DOHH2 (cell line): ENCODE measurements at regions not wholly inside any gene's neighbourhood (a gene's known extent, or its start where the extent isn't known, plus 50 kb on each side); places are given as distances from the start of the nearest gene placed in this dataset.

Source experiments
- H3F3A ChIP-seq: fragments of 200-600 bp; sonication (generic), shearing (Covaris generic); 2 replicates; pipeline ENCODE4 v1.6.0; 2016; ENCODE audit warnings: antibody characterized with exemption, mild to moderate bottlenecking; ENCODE audit not compliant: control insufficient read depth, insufficient read depth
- H3K27ac ChIP-seq: fragments of 200-600 bp; sonication (generic); 2 replicates; pipeline ENCODE4 v1.5.1; 2014; ENCODE audit warnings: low read depth, mild to moderate bottlenecking, low read length, moderate library complexity
- H3K27me3 ChIP-seq: fragments of 200-600 bp; sonication (generic); 2 replicates; pipeline ENCODE4 v1.6.1; 2014; ENCODE audit warnings: mild to moderate bottlenecking, low read length, mixed read lengths; ENCODE audit not compliant: control insufficient read depth
- H3K36me3 ChIP-seq: fragments of 200-600 bp; sonication (generic); 2 replicates; pipeline ENCODE4 v1.6.1; 2014; ENCODE audit warnings: mild to moderate bottlenecking, low read length, moderate library complexity, mixed read lengths; ENCODE audit not compliant: control insufficient read depth
- H3K4me1 ChIP-seq: fragments of 200-600 bp; sonication (generic); 2 replicates; pipeline ENCODE4 v1.6.1; 2014; ENCODE audit warnings: mild to moderate bottlenecking, low read length, mixed read lengths; ENCODE audit not compliant: control insufficient read depth
- H3K4me2 ChIP-seq: fragments of 200-600 bp; sonication (generic); 2 replicates; pipeline ENCODE4 v1.6.0; 2014; ENCODE audit warnings: mild to moderate bottlenecking, low read length, moderate library complexity
- H3K4me3 ChIP-seq: fragments of 200-600 bp; sonication (generic); 2 replicates; pipeline ENCODE4 v1.5.1; 2014; ENCODE audit warnings: mild to moderate bottlenecking, low read length, mixed read lengths
- H3K79me2 ChIP-seq: fragments of 200-600 bp; sonication (generic); 2 replicates; pipeline ENCODE4 v1.6.1; 2014; ENCODE audit warnings: mild to moderate bottlenecking, low read length, mixed read lengths; ENCODE audit not compliant: control insufficient read depth
- H3K9me2 ChIP-seq: fragments of 200-600 bp; sonication (generic); replicated peaks from 2 replicates; pipeline ENCODE4 v1.6.1; 2014; ENCODE audit warnings: mild to moderate bottlenecking, low read length, mixed read lengths; ENCODE audit not compliant: control insufficient read depth
- H3K9me3 ChIP-seq: fragments of 200-600 bp; sonication (generic); 2 replicates; pipeline ENCODE4 v1.6.1; 2014; ENCODE audit warnings: antibody characterized with exemption, low read length, mixed read lengths; ENCODE audit not compliant: control insufficient read depth, insufficient read depth
- H4K20me1 ChIP-seq: fragments of 200-600 bp; sonication (generic); 2 replicates; pipeline ENCODE4 v1.6.0; 2014; ENCODE audit warnings: low read depth, mild to moderate bottlenecking, antibody characterized with exemption, low read length, moderate library complexity; ENCODE audit not compliant: control insufficient read depth, insufficient read depth
- CTCF ChIP-seq: fragments of 200-600 bp; sonication (generic); IDR thresholded peaks from one replicate; pipeline ENCODE4 v1.5.1; 2014; ENCODE audit warnings: antibody characterized with exemption, mild to moderate bottlenecking, low read depth, low read length; ENCODE audit not compliant: poor library complexity, severe bottlenecking
- EZH2phosphoT487 ChIP-seq: fragments of 200-600 bp; sonication (generic); IDR thresholded peaks from 2 replicates; pipeline ENCODE4 v1.6.1; 2017; ENCODE audit warnings: borderline replicate concordance, mild to moderate bottlenecking, antibody characterized with exemption, low read length, moderate library complexity, mixed read lengths

- Histone ChIP-seq H3K27me3 (peaks cover 3% of the 10 kb centered on the region; the same call in 1 of the 2 replicates), H3K36me3 (no peaks in the 10 kb centered on the region), H4K20me1 (no peaks in the 10 kb centered on the region), H3K4me1 (no peaks in the 10 kb centered on the region), H3K79me2 (no peaks in the 10 kb centered on the region), H3K4me2 (no peak overlapping the region), H3K9me3 (peaks cover 3% of the 10 kb centered on the region; the same call in 1 of the 2 replicates), H3K4me3 (no peak overlapping the region), H3K9me2 (no peaks in the 10 kb centered on the region), H3F3A (no peaks in the 10 kb centered on the region), H3K27ac (no peak overlapping the region)
- no peak for TF ChIP-seq CTCF
- no peak for TF ChIP-seq EZH2phosphoT487
Measured at GRCh38 chr3:135739779-135740178, 225.7 kb upstream of the PPP2R3A start.

- no peak overlapping the region for H3K4me2 ChIP-seq
- no peaks in the 10 kb centered on the region for H3K79me2 ChIP-seq
- no peaks in the 10 kb centered on the region for H3K9me2 ChIP-seq
- peaks cover 3% of the 10 kb centered on the region; the same call in 1 of the 2 replicates for H3K9me3 ChIP-seq
- H3K27me3 ChIP-seq: peaks cover 3% of the 10 kb centered on the region; the same call in 1 of the 2 replicates
- no peak for TF ChIP-seq EZH2phosphoT487
- TF ChIP-seq CTCF: no peak
- no peaks in the 10 kb centered on the region for H3F3A ChIP-seq
- H4K20me1 ChIP-seq: no peaks in the 10 kb centered on the region
- H3K36me3 ChIP-seq: no peaks in the 10 kb centered on the region
- no peak overlapping the region for H3K4me3 ChIP-seq
- no peaks in the 10 kb centered on the region for H3K4me1 ChIP-seq
- no peak overlapping the region for H3K27ac ChIP-seq
Measured at GRCh38 chr3:135740211-135740610, 225.3 kb upstream of the PPP2R3A start.

GRCh38 chr3:135740751-135741150, 224.8 kb upstream of the PPP2R3A start:
- Histone ChIP-seq H3K9me2 (no peaks in the 10 kb centered on the region), H3K4me1 (no peaks in the 10 kb centered on the region), H3K9me3 (peaks cover 3% of the 10 kb centered on the region; the same call in 1 of the 2 replicates), H3F3A (no peaks in the 10 kb centered on the region), H3K4me2 (no peak overlapping the region), H3K27me3 (peaks cover 3% of the 10 kb centered on the region; the same call in 1 of the 2 replicates), H3K4me3 (no peak overlapping the region), H3K36me3 (no peaks in the 10 kb centered on the region), H3K27ac (no peak overlapping the region), H3K79me2 (no peaks in the 10 kb centered on the region), H4K20me1 (no peaks in the 10 kb centered on the region)
- TF ChIP-seq CTCF (no peak), EZH2phosphoT487 (no peak)

GRCh38 chr3:135751991-135752390, 213.5 kb upstream of the PPP2R3A start:
- no peaks in the 10 kb centered on the region for H4K20me1 ChIP-seq
- peaks cover 3% of the 10 kb centered on the region; the same call in 1 of the 2 replicates for H3K27me3 ChIP-seq
- H3K9me3 ChIP-seq: no peaks in the 10 kb centered on the region
- H3K4me1 ChIP-seq: no peaks in the 10 kb centered on the region
- no peak overlapping the region for H3K4me2 ChIP-seq
- no peaks in the 10 kb centered on the region for H3F3A ChIP-seq
- no peaks in the 10 kb centered on the region for H3K79me2 ChIP-seq
- TF ChIP-seq EZH2phosphoT487 (no peak), CTCF (no peak)
- H3K9me2 ChIP-seq: no peaks in the 10 kb centered on the region
- H3K4me3 ChIP-seq: no peak overlapping the region
- no peaks in the 10 kb centered on the region for H3K36me3 ChIP-seq
- no peak overlapping the region for H3K27ac ChIP-seq
